Fibroblast of lung (primary cell): ENCODE measurements at regions not wholly inside any gene's neighbourhood (a gene's known extent, or its start where the extent isn't known, plus 50 kb on each side); places are given as distances from the start of the nearest gene placed in this dataset.

Experiments
- EZH2 ChIP-seq: IDR thresholded peaks from 2 replicates; pipeline ENCODE4 v1.5.1; 2012; ENCODE audit warnings: low read length, control low read depth, mild to moderate bottlenecking; ENCODE audit errors: missing control alignments
- TF ChIP-seq, protein P1 (sequence below), 2 donors: IDR thresholded peaks in 1 of 2; conservative IDR thresholded peaks in 1 of 2; 1 replicate in 1 of 2; 2 replicates in 1 of 2; pipeline ENCODE4 v1.5.1; 2011 to 2012; ENCODE audit warnings: low read length in 2 of 2, control low read depth in 1 of 2, inconsistent platforms in 1 of 2, low read depth in 1 of 2, mild to moderate bottlenecking in 1 of 2

DNA sequence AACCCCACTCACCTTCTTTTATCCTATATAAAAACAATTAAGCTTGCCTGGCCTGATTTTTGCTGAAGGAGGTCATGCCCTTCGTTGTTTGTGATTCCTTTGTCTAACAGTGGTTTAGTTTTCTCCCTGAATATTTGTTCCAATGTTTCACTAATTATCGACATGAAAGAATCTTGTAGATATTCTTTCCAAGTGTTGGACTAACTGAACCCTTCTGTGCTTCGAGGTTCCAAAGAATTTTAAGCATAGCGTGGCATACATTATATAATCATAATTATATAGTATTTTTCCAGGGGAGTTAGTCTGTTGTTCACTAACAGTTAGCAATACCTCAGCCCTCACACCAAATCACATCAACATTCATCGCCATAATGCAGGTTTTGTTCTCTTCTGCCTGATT is 418.9 kb upstream of the ADGRL2 start:
- TF ChIP-seq, protein P1, sequence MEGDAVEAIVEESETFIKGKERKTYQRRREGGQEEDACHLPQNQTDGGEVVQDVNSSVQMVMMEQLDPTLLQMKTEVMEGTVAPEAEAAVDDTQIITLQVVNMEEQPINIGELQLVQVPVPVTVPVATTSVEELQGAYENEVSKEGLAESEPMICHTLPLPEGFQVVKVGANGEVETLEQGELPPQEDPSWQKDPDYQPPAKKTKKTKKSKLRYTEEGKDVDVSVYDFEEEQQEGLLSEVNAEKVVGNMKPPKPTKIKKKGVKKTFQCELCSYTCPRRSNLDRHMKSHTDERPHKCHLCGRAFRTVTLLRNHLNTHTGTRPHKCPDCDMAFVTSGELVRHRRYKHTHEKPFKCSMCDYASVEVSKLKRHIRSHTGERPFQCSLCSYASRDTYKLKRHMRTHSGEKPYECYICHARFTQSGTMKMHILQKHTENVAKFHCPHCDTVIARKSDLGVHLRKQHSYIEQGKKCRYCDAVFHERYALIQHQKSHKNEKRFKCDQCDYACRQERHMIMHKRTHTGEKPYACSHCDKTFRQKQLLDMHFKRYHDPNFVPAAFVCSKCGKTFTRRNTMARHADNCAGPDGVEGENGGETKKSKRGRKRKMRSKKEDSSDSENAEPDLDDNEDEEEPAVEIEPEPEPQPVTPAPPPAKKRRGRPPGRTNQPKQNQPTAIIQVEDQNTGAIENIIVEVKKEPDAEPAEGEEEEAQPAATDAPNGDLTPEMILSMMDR (conservative IDR thresholded peaks at IDR 0.05 in 1 of 2, IDR thresholded peaks at IDR 0.05 in 1 of 2; ENCODE audit: low read depth in 1 of 2, low read length in 2 of 2): no peak
- TF ChIP-seq EZH2: no peak
